Type B pancreatic cell (in vitro differentiated cells): ENCODE measurements at regions not wholly inside any gene's neighbourhood (a gene's known extent, or its start where the extent isn't known, plus 50 kb on each side); places are given as distances from the start of the nearest gene placed in this dataset.
"Not testable (repeated sequence)": the region's sequence is repeated elsewhere in the genome, so short reads cannot be mapped to it uniquely, and the experiment has no call there.

Experiments
- DNase-seq: peaks from one replicate; pipeline ENCODE4 v3.0.0; 2021; ENCODE audit warnings: mixed read lengths; ENCODE audit not compliant: unreplicated experiment; ENCODE audit errors: extremely low spot score
- H3K27ac Mint-ChIP-seq: 2 replicates; pipeline ENCODE4 v1.8.0; 2021; ENCODE audit warnings: mild to moderate bottlenecking, mixed read lengths
- H3K27me3 Mint-ChIP-seq: 2 replicates; pipeline ENCODE4 v1.8.0; 2021; ENCODE audit warnings: mixed read lengths
- H3K36me3 Mint-ChIP-seq: 2 replicates; pipeline ENCODE4 v1.8.0; 2021; ENCODE audit warnings: mixed read lengths
- H3K4me1 Mint-ChIP-seq: one replicate; pipeline ENCODE4 v1.8.0; 2021; ENCODE audit warnings: mixed read lengths; ENCODE audit not compliant: unreplicated experiment
- H3K4me3 Mint-ChIP-seq: 2 replicates; pipeline ENCODE4 v1.8.0; 2021; ENCODE audit warnings: mild to moderate bottlenecking, mixed read lengths
- H3K9me3 Mint-ChIP-seq: 2 replicates; pipeline ENCODE4 v1.8.0; 2021; ENCODE audit warnings: mixed read lengths
- TF ChIP-seq, protein P1 (sequence below): fragments of 200-600 bp; sonication (generic); conservative IDR thresholded peaks from 2 replicates; pipeline ENCODE4 v1.5.0; 2021; ENCODE audit warnings: antibody characterized with exemption, mild to moderate bottlenecking

DNA sequence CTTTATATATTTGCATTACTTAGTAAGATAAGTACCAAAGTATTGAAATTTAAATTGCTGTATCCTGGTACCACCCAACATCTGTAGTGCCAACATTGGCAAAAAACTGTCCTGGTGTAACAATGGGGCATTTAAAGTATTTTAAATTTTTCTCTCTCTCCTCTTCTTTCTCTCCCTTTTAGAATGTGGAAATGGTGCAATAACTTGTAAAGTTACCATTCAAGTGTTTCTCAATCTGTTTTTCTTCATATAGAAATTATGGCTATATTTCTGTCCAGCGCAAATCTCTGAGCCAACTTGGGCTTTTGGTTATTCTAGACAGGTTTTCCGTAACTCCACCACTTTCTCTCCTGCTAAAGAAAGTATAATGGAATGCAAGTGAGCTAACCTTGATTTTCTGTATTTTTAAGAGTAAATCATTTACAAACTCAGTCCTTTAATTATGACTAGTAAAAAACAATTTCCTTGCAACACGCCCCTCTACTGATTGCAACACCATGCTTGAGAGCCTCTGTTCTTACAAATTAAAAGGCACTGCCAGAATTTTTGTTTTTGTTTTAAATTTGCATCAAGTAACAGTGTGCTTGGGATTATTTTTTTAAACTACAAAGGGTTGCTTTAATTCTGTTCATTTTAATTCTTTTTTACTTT lies 324.2 kb upstream of the CITED2 start:
- Mint-ChIP-seq H3K4me3 (no peak overlapping the region), H3K27me3 (no peaks in the 10 kb centered on the region), H3K27ac (no peak overlapping the region), H3K9me3 (peaks cover 3% of the 10 kb centered on the region), H3K36me3 (peaks cover 3% of the 10 kb centered on the region), H3K4me1 (peaks cover 20% of the 10 kb centered on the region)
- TF ChIP-seq, protein P1, sequence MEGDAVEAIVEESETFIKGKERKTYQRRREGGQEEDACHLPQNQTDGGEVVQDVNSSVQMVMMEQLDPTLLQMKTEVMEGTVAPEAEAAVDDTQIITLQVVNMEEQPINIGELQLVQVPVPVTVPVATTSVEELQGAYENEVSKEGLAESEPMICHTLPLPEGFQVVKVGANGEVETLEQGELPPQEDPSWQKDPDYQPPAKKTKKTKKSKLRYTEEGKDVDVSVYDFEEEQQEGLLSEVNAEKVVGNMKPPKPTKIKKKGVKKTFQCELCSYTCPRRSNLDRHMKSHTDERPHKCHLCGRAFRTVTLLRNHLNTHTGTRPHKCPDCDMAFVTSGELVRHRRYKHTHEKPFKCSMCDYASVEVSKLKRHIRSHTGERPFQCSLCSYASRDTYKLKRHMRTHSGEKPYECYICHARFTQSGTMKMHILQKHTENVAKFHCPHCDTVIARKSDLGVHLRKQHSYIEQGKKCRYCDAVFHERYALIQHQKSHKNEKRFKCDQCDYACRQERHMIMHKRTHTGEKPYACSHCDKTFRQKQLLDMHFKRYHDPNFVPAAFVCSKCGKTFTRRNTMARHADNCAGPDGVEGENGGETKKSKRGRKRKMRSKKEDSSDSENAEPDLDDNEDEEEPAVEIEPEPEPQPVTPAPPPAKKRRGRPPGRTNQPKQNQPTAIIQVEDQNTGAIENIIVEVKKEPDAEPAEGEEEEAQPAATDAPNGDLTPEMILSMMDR, result no peak
- DNase-seq, result no peak

DNA sequence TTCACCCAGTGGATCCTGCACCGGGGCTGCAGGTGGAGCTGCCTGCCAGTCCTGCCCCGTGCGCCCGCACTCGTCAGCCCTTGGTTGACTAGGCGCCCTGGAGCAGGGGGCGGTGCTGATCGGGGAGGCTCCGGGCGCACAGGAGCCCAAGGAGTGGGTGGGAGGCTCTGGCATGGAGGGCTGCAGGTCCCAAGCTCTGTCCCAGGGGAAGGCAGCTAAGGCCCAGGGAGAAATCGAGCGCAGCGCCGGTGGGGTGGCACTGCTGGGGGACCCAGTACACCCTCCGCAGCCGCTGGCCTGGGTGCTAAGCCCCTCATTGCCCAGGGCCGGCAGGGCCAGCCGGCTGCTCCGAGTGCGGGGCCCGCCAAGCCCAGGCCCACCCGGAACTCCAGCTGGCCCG lies 323.4 kb upstream of the CITED2 start:
- not testable (repeated sequence) for H3K27ac Mint-ChIP-seq, H3K9me3 Mint-ChIP-seq, H3K4me3 Mint-ChIP-seq, H3K36me3 Mint-ChIP-seq, H3K27me3 Mint-ChIP-seq, DNase-seq
- H3K4me1 Mint-ChIP-seq, result peaks cover 20% of the 10 kb centered on the region

- not testable (repeated sequence) for H3K4me3 Mint-ChIP-seq
Measured at GRCh38 chr6:139696991-139697390, 322.5 kb upstream of the CITED2 start.

DNA sequence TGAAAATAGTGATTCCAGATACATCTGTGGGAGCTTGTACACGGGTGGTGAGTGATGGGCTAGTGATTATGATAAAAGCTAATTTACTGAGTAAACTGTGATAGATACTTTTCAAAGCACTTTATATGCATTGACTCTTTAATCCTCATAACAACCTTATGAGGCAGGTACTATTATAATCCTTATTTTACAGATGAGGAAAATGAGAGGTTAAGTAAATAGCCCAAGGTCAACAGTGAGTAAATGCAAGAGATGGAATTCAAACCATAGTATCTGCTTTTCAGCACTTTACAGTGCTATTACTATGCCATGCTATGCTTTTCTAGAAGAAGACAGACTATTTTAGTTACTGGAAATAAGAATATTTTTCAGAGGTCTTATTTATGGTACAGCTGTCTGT lies 320.9 kb upstream of the CITED2 start:
- Mint-ChIP-seq H3K9me3 (peaks cover 3% of the 10 kb centered on the region), H3K36me3 (peaks cover 3% of the 10 kb centered on the region), H3K4me1 (peaks cover 20% of the 10 kb centered on the region), H3K27me3 (no peaks in the 10 kb centered on the region), H3K4me3 (no peak overlapping the region), H3K27ac (no peak overlapping the region)
- TF ChIP-seq, protein P1, result no peak
- no peak for DNase-seq

More at GRCh38 chr6:139696991-139697390, 322.5 kb upstream of the CITED2 start:
- H3K36me3 Mint-ChIP-seq, DNase-seq, H3K27me3 Mint-ChIP-seq, H3K27ac Mint-ChIP-seq, H3K9me3 Mint-ChIP-seq: not testable (repeated sequence)
- peaks cover 20% of the 10 kb centered on the region for H3K4me1 Mint-ChIP-seq

DNA sequence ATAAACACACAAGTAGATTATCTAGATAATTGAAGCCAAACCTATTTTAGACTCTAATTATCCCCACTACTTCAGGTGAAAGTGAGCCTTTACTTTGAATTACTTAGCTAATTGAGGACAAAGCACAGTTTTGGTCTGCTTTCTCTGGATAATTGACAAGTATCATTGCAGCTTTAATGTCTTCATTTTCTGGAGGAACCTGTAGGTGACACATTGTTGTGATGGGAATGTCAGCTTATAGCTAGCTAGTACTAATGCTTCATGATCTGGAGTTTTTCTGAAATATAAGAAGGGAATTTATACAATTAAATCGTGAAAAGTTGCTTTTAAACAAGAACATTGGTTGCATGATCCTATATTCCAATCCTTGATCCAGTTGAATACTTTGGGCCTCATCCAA lies 319.3 kb upstream of the CITED2 start:
- peaks cover 14% of the 10 kb centered on the region for H3K4me1 Mint-ChIP-seq
- peaks cover 2% of the 10 kb centered on the region for H3K36me3 Mint-ChIP-seq
- peaks cover 3% of the 10 kb centered on the region for H3K9me3 Mint-ChIP-seq
- H3K4me3 Mint-ChIP-seq, result no peak overlapping the region
- TF ChIP-seq, protein P1, result no peak
- no peaks in the 10 kb centered on the region for H3K27me3 Mint-ChIP-seq
- no peak overlapping the region for H3K27ac Mint-ChIP-seq
- no peak for DNase-seq

- Mint-ChIP-seq H3K9me3 (no peaks in the 10 kb centered on the region), H3K4me3 (no peak overlapping the region), H3K36me3 (no peaks in the 10 kb centered on the region), H3K27ac (no peak overlapping the region), H3K27me3 (no peaks in the 10 kb centered on the region), H3K4me1 (peaks cover 8% of the 10 kb centered on the region)
- TF ChIP-seq, protein P1, result no peak
- no peak for DNase-seq
Measured at GRCh38 chr6:139690007-139690406, 315.6 kb upstream of the CITED2 start.

GRCh38 chr6:139687055-139687454 lies 312.6 kb upstream of the CITED2 start:
- TF ChIP-seq, protein P1, result no peak
- no peaks in the 10 kb centered on the region for H3K36me3 Mint-ChIP-seq
- peaks cover 9% of the 10 kb centered on the region for H3K4me1 Mint-ChIP-seq

More at GRCh38 chr6:139687055-139687454, 312.6 kb upstream of the CITED2 start:
- DNase-seq, result no peak
- Mint-ChIP-seq H3K4me3 (no peak overlapping the region), H3K9me3 (peaks cover 3% of the 10 kb centered on the region), H3K27me3 (no peaks in the 10 kb centered on the region), H3K27ac (no peak overlapping the region)
